ENCODE measurements at regions not wholly inside any gene's neighbourhood (a gene's known extent, or its start where the extent isn't known, plus 50 kb on each side); places are given as distances from the start of the nearest gene placed in this dataset.

GRCh38 chr17:33687831-33688230, 394.7 kb upstream of the ASIC2 start:
- H3K9ac ChIP-seq (ENCODE audit: low read depth, low read length), result no peak overlapping the region
- no peak overlapping the region for H2AK9ac ChIP-seq (replicated peaks; ENCODE audit: low read depth, low read length, poor library complexity)
- no peak overlapping the region for H2BK20ac ChIP-seq (ENCODE audit: low read depth, low read length)
- no peaks in the 10 kb centered on the region for H3K9me1 ChIP-seq (ENCODE audit: insufficient read depth, low read length)
- no peak overlapping the region for H2BK5ac ChIP-seq (ENCODE audit: low read depth, low read length, poor library complexity, severe bottlenecking)
- no peak for ATAC-seq (ENCODE audit: low read depth)
- no peak overlapping the region for H3K4me3 ChIP-seq (ENCODE audit: insufficient read depth, low read depth, low read length)
- in situ Hi-C loops (cut with MboI; ENCODE audit: low sequenced_read_pairs), result no loop called here
- no peak overlapping the region for H2AK5ac ChIP-seq (ENCODE audit: low read depth, low read length)
- no peak overlapping the region for H3K18ac ChIP-seq (ENCODE audit: low read depth, low read length)
- no peak overlapping the region for H4K91ac ChIP-seq (ENCODE audit: insufficient read depth, low read depth, low read length)
- intact Hi-C loops (cut with micrococcal nuclease), result no loop called here
- no peaks in the 10 kb centered on the region for H3K36me3 ChIP-seq (ENCODE audit: control insufficient read depth, insufficient read depth, low read length)
- ChIA-PET CTCF (no interaction called here), POLR2A (ENCODE audit: unreplicated experiment) (no interaction called here)
- H3K27me3 ChIP-seq (ENCODE audit: control insufficient read depth, insufficient read depth, low read length), result no peaks in the 10 kb centered on the region
- H2BK15ac ChIP-seq (ENCODE audit: low read depth, low read length), result no peak overlapping the region
- DNase-seq, result no peak
- no TSS peak for BruUV-seq (replicated peaks)
- no peak overlapping the region for H2BK120ac ChIP-seq (ENCODE audit: low read depth, low read length)
- dilution Hi-C loops (cut with HindIII; ENCODE audit: low sequenced_read_pairs, unreplicated experiment), result no loop called here
- H2AFZ ChIP-seq (replicated peaks; ENCODE audit: low read length, poor library complexity), result no peak overlapping the region
- no peak for TF ChIP-seq NFE2L2 (IDR thresholded peaks at IDR 0.05; ENCODE audit: low read depth, low read length)
- TF ChIP-seq FOS (IDR thresholded peaks at IDR 0.05; ENCODE audit: low read depth, low read length), result no peak
- TF ChIP-seq CTCF (conservative IDR thresholded peaks at IDR 0.05; ENCODE audit: low read depth, low read length), result no peak
- TF ChIP-seq ELK1 (IDR thresholded peaks at IDR 0.05; ENCODE audit: borderline replicate concordance, low read depth, low read length), result no peak
- no peak for TF ChIP-seq USF2 (IDR thresholded peaks at IDR 0.05; ENCODE audit: low read depth, low read length)
- TF ChIP-seq RFX5 (IDR thresholded peaks at IDR 0.05; ENCODE audit: low read depth, low read length), result no peak
- TF ChIP-seq MXI1 (IDR thresholded peaks at IDR 0.05; ENCODE audit: borderline replicate concordance, low read depth, low read length), result no peak
- no peak for TF ChIP-seq BHLHE40 (IDR thresholded peaks at IDR 0.05; ENCODE audit: low read depth, low read length)
- TF ChIP-seq RCOR1 (IDR thresholded peaks at IDR 0.05; ENCODE audit: insufficient replicate concordance, low read length), result no peak
- H3K27ac ChIP-seq (ENCODE audit: insufficient read depth, low read length), result no peak overlapping the region
- H3K4me2 ChIP-seq (ENCODE audit: low read depth, low read length), result no peak overlapping the region
- H3K23ac ChIP-seq (ENCODE audit: low read depth, low read length), result no peak overlapping the region
- no peak overlapping the region for H4K8ac ChIP-seq (ENCODE audit: low read depth in 2 of 2, low read length in 2 of 2)
- H3K79me1 ChIP-seq (ENCODE audit: low read depth in 1 of 2, low read length in 2 of 2), result no peaks in the 10 kb centered on the region
- H3K9me3 ChIP-seq (ENCODE audit: control insufficient read depth, insufficient read depth, low read length), result no peaks in the 10 kb centered on the region
- no peaks in the 10 kb centered on the region for H3K4me1 ChIP-seq (ENCODE audit: control insufficient read depth, insufficient read depth, low read length)
- H3K14ac ChIP-seq (replicated peaks; ENCODE audit: low read depth, low read length), result no peak overlapping the region
- WGBS, 2 experiments (ENCODE audit: extremely low coverage in 2 of 2, insufficient read length in 1 of 2), result no CpG with 5 or more reads among the region's 3 CpGs
- no peak overlapping the region for H3K56ac ChIP-seq (ENCODE audit: extremely low read depth, insufficient read depth, low read length)
- no peaks in the 10 kb centered on the region for H4K20me1 ChIP-seq (ENCODE audit: insufficient read depth, low read length)
- no peak overlapping the region for H3K4ac ChIP-seq (ENCODE audit: low read depth, low read length)
- H4K5ac ChIP-seq (ENCODE audit: low read depth, low read length), result no peak overlapping the region

Data from IMR-90 (cell line).